Astrocyte (in vitro differentiated cells and primary cell): ENCODE measurements at regions not wholly inside any gene's neighbourhood (a gene's known extent, or its start where the extent isn't known, plus 50 kb on each side); places are given as distances from the start of the nearest gene placed in this dataset.

Source experiments
- DNase-seq: peaks from one replicate; pipeline ENCODE4 v3.0.0-alpha.2; 2010; ENCODE audit warnings: low read depth
- FAIRE-seq: peaks from 2 replicates; lab custom pipeline; 2011; peaks lifted over from hg19 to GRCh38; lab: Jason Lieb, UNC
- H2AFZ ChIP-seq: 2 replicates; pipeline ENCODE4 v1.6.0; 2012; ENCODE audit warnings: low read depth, low read length, inconsistent platforms
- H3K27ac ChIP-seq: 2 replicates; pipeline ENCODE4 v1.5.1; 2011; ENCODE audit warnings: low read depth, low read length, inconsistent platforms
- H3K27me3 ChIP-seq: 2 replicates; pipeline ENCODE4 v1.6.0; 2011; ENCODE audit warnings: low read length, inconsistent platforms; ENCODE audit not compliant: insufficient read depth
- H3K36me3 ChIP-seq: 2 replicates; pipeline ENCODE4 v1.5.1; 2011; ENCODE audit warnings: low read length, inconsistent platforms; ENCODE audit not compliant: insufficient read depth
- H3K4me1 ChIP-seq: 2 replicates; pipeline ENCODE4 v1.5.1; 2011; ENCODE audit warnings: low read length, inconsistent platforms; ENCODE audit not compliant: insufficient read depth
- H3K4me2 ChIP-seq: 2 replicates; pipeline ENCODE4 v1.6.0; 2012; ENCODE audit warnings: low read length, inconsistent platforms
- H3K4me3 ChIP-seq: 2 replicates; pipeline ENCODE4 v1.5.1; 2011; ENCODE audit warnings: low read depth, mild to moderate bottlenecking, low read length, inconsistent platforms; ENCODE audit not compliant: insufficient read depth
- H3K79me2 ChIP-seq: 2 replicates; pipeline ENCODE4 v1.6.0; 2012; ENCODE audit warnings: mild to moderate bottlenecking, low read length, inconsistent platforms; ENCODE audit not compliant: insufficient read depth
- H3K9ac ChIP-seq: 2 replicates; pipeline ENCODE4 v1.6.0; 2012; ENCODE audit warnings: mild to moderate bottlenecking, low read length, inconsistent platforms
- H3K9me3 ChIP-seq: 2 replicates; pipeline ENCODE4 v1.5.1; 2012; ENCODE audit warnings: low read depth, mild to moderate bottlenecking, low read length, inconsistent platforms; ENCODE audit not compliant: insufficient read depth
- H4K20me1 ChIP-seq: 2 replicates; pipeline ENCODE4 v1.6.0; 2012; ENCODE audit warnings: low read length, inconsistent platforms; ENCODE audit not compliant: insufficient read depth
- H3K27ac Mint-ChIP-seq: one replicate; pipeline ENCODE4 v1.8.0; 2021; ENCODE audit warnings: mild to moderate bottlenecking, mixed read lengths; ENCODE audit not compliant: unreplicated experiment
- H3K27me3 Mint-ChIP-seq: one replicate; pipeline ENCODE4 v1.8.0; 2021; ENCODE audit warnings: low read depth, mixed read lengths; ENCODE audit not compliant: unreplicated experiment
- H3K36me3 Mint-ChIP-seq: one replicate; pipeline ENCODE4 v1.8.0; 2021; ENCODE audit warnings: low read depth, mixed read lengths; ENCODE audit not compliant: unreplicated experiment
- H3K4me1 Mint-ChIP-seq: one replicate; pipeline ENCODE4 v1.8.0; 2021; ENCODE audit warnings: low read depth, mixed read lengths; ENCODE audit not compliant: unreplicated experiment
- H3K4me3 Mint-ChIP-seq: one replicate; pipeline ENCODE4 v1.8.0; 2021; ENCODE audit warnings: mild to moderate bottlenecking, moderate library complexity, mixed read lengths; ENCODE audit not compliant: unreplicated experiment
- H3K9me3 Mint-ChIP-seq: one replicate; pipeline ENCODE4 v1.8.0; 2021; ENCODE audit warnings: mild to moderate bottlenecking, mixed read lengths; ENCODE audit not compliant: unreplicated experiment
- EZH2 ChIP-seq: IDR thresholded peaks from 2 replicates; pipeline ENCODE4 v1.6.1; 2012; ENCODE audit warnings: mild to moderate bottlenecking, low read length, inconsistent platforms; ENCODE audit not compliant: insufficient read depth
- TF ChIP-seq, protein P1 (sequence below): IDR thresholded peaks from 2 replicates; pipeline ENCODE4 v1.5.1; 2011; ENCODE audit warnings: low read depth, mild to moderate bottlenecking, inconsistent platforms, low read length, moderate library complexity; ENCODE audit not compliant: insufficient read depth

DNA sequence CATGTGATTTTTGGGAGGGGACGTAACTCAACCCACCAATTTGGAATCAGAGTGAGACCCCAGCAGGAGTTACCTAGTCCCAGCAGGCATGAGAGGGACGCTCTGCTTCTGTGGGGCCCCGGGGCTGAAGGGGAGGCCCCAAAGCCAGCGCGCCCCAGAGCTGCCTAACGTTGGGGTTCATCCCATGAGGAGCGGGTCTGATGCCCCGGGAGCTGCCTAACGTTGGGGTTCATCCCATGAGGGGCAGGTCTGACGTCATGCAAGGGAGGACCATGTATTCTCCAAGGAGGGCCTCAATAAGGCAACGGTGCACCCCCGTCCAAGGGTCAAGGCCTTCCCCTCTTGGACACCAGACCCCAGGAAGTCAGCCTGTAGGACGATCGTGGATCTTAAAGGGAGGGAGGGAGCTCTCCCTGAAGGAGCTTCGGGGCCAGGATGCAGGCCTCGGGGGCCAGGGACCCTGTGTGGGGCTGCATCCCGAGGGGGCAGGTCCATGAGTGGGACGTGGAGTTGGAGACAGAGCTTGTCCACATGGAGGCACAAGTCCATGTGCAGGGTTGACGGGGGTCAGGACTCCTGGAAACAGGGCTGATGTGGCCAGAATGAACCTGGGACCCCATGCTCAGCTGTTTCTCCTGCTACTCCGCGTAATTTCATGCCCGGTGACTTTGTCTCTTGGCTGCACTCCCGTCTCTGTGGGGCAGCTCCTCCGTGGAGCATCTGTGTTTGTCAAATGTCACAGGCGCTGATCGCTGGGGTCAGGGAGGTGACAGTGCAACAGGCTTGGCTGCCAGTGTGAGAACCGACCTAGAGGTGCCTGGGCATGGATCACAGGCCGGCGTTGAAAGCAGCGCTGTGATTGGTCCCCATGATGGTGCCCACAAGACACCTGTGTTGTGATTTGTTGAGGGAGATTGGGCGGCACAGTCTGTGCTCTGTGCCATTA, 1029.1 kb downstream of the BRD1 start:
- no peaks in the 10 kb centered on the region for H3K4me1 ChIP-seq
- no peak overlapping the region for H3K4me3 Mint-ChIP-seq
- TF ChIP-seq, protein P1, sequence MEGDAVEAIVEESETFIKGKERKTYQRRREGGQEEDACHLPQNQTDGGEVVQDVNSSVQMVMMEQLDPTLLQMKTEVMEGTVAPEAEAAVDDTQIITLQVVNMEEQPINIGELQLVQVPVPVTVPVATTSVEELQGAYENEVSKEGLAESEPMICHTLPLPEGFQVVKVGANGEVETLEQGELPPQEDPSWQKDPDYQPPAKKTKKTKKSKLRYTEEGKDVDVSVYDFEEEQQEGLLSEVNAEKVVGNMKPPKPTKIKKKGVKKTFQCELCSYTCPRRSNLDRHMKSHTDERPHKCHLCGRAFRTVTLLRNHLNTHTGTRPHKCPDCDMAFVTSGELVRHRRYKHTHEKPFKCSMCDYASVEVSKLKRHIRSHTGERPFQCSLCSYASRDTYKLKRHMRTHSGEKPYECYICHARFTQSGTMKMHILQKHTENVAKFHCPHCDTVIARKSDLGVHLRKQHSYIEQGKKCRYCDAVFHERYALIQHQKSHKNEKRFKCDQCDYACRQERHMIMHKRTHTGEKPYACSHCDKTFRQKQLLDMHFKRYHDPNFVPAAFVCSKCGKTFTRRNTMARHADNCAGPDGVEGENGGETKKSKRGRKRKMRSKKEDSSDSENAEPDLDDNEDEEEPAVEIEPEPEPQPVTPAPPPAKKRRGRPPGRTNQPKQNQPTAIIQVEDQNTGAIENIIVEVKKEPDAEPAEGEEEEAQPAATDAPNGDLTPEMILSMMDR: no peak
- no peak for TF ChIP-seq EZH2
- no peak overlapping the region for H3K27ac Mint-ChIP-seq
- H3K4me2 ChIP-seq: no peak overlapping the region
- no peaks in the 10 kb centered on the region for H3K27me3 ChIP-seq
- H3K4me1 Mint-ChIP-seq: peaks cover 15% of the 10 kb centered on the region
- H2AFZ ChIP-seq: no peak overlapping the region
- no peak overlapping the region for H3K27ac ChIP-seq
- H3K79me2 ChIP-seq: no peaks in the 10 kb centered on the region
- DNase-seq (no peak), FAIRE-seq (no peak)
- no peaks in the 10 kb centered on the region for H3K36me3 ChIP-seq
- H3K4me3 ChIP-seq: no peak overlapping the region
- peaks cover 7% of the 10 kb centered on the region for H3K27me3 Mint-ChIP-seq
- peaks cover 2% of the 10 kb centered on the region for H3K9me3 Mint-ChIP-seq
- H3K36me3 Mint-ChIP-seq: no peaks in the 10 kb centered on the region
- H4K20me1 ChIP-seq: no peaks in the 10 kb centered on the region
- H3K9me3 ChIP-seq: peaks cover 4% of the 10 kb centered on the region
- H3K9ac ChIP-seq: no peak overlapping the region

DNA sequence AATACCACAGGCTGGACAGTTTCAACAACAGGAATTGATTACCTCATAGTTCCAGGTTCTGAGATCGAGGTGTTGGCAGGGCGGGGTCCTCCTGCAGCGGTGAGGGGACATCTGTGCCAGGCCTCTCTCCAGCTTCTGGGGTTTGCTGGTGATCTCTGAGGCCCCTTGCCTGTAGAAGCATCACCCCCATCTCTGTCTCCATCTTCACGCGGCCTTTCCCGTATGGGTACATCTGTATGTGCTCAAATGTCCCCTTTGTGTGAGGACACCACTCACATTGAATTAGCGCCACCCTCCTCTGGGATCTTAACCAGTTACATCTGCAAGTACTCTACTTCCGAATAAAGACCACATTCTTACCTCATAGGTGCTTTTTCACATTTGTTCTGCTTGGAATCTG, 1029.9 kb downstream of the BRD1 start:
- Mint-ChIP-seq H3K9me3 (peaks cover 2% of the 10 kb centered on the region), H3K27me3 (peaks cover 7% of the 10 kb centered on the region), H3K4me3 (no peak overlapping the region), H3K4me1 (peaks cover 15% of the 10 kb centered on the region), H3K36me3 (no peaks in the 10 kb centered on the region), H3K27ac (no peak overlapping the region)
- Histone ChIP-seq H3K27ac (no peak overlapping the region), H3K27me3 (no peaks in the 10 kb centered on the region), H3K4me3 (no peak overlapping the region), H3K4me1 (no peaks in the 10 kb centered on the region), H3K9ac (no peak overlapping the region), H4K20me1 (no peaks in the 10 kb centered on the region), H3K9me3 (peaks cover 4% of the 10 kb centered on the region), H3K79me2 (no peaks in the 10 kb centered on the region), H3K4me2 (no peak overlapping the region), H2AFZ (no peak overlapping the region), H3K36me3 (no peaks in the 10 kb centered on the region)
- FAIRE-seq (no peak), DNase-seq (no peak)
- TF ChIP-seq EZH2: no peak
- TF ChIP-seq, protein P1: no peak
